Neuron (in vitro differentiated cells): ENCODE measurements at regions not wholly inside any gene's neighbourhood (a gene's known extent, or its start where the extent isn't known, plus 50 kb on each side); places are given as distances from the start of the nearest gene placed in this dataset.

Experiments used
- H2AFZ ChIP-seq: one replicate; pipeline ENCODE4 v1.6.1; 2013; ENCODE audit warnings: low read depth, mild to moderate bottlenecking, inconsistent platforms, low read length, moderate library complexity
- H3K27me3 ChIP-seq: one replicate; pipeline ENCODE4 v1.6.1; 2013; ENCODE audit warnings: low read length; ENCODE audit not compliant: insufficient read depth
- H3K36me3 ChIP-seq: one replicate; pipeline ENCODE4 v1.6.1; 2013; ENCODE audit warnings: low read length; ENCODE audit not compliant: insufficient read depth
- H3K4me1 ChIP-seq: one replicate; pipeline ENCODE4 v1.6.1; 2013; ENCODE audit warnings: low read length; ENCODE audit not compliant: insufficient read depth
- H3K4me3 ChIP-seq: 2 replicates; pipeline ENCODE4 v1.5.1; 2013; ENCODE audit warnings: mild to moderate bottlenecking, low read length, moderate library complexity
- H3K9me3 ChIP-seq: one replicate; pipeline ENCODE4 v1.6.1; 2013; ENCODE audit warnings: low read length

DNA sequence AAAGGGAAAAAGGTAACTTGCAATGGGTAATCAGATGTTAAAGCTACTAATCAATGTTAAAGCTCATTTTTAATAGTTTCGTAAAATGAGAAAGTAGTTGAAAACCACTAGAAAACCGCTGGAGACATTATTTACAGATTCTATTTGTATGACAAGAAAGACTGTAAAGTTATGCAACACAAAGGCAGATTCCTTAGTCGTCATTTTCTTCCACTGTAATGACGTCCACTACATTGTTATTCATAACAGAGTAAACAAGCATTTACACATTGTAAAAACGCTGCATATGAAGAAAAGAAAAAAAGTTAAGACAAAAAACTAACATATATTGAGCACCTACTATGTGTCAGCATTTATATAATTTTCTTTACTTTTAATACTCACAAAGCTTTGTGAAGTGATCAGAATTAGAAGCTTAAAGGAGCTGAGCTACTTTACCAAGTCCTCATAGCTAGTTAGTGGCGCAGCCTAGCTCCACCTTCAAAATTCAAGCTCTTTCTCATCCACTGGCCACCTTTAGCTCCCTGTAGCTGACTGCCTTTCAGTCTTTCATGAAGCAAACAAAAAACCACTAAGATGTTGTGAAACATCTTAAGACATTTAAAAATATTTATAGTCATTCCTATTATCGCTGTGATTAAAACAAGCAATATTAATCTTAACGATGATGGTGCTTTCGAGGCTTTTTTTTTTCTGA lies 100.1 kb upstream of the CDIN1 start:
- no peaks in the 10 kb centered on the region for H3K4me1 ChIP-seq
- no peaks in the 10 kb centered on the region for H3K9me3 ChIP-seq
- no peak overlapping the region for H2AFZ ChIP-seq
- no peaks in the 10 kb centered on the region for H3K27me3 ChIP-seq
- H3K4me3 ChIP-seq: no peak overlapping the region
- H3K36me3 ChIP-seq: no peaks in the 10 kb centered on the region

DNA sequence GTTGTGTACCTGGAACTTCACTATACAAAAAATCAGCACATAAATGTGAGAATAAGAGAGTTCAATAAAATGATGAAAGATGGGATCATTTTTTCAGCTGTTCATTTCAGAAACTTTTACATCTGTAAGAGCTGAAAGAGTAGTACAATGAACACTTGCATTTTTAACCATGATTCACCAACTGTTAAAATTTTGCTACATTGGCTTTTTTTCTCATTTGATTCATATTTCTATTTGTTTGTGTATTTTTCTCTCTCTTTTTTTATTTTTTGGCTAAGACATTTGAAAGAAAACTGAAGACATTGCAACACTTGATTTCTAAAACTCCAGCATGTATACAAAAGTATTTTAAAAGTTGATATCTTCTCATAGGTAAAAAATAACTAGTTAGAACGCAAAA lies 98.3 kb upstream of the CDIN1 start:
- Histone ChIP-seq H3K4me1 (no peaks in the 10 kb centered on the region), H3K27me3 (no peaks in the 10 kb centered on the region), H3K9me3 (no peaks in the 10 kb centered on the region), H2AFZ (no peak overlapping the region), H3K36me3 (no peaks in the 10 kb centered on the region), H3K4me3 (no peak overlapping the region)

DNA sequence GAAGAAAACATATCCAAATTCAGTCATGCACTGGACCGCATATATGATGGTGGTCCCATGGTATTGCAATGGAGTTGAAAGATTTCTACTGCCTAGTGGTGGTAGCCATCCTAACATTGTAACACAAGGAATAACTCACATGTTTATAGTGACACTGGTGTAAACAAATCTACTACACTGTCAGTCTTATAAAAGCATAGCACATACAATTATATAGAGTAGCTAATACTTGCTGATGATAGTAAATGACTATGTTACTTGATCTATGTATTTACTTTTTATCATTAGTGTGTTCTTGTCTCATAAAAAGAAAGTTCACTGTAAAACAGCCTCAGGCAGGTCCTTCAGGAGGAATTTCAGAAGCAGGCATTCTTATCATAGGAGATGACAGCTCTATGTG lies 96.0 kb upstream of the CDIN1 start:
- no peaks in the 10 kb centered on the region for H3K36me3 ChIP-seq
- no peaks in the 10 kb centered on the region for H3K27me3 ChIP-seq
- no peak overlapping the region for H2AFZ ChIP-seq
- no peaks in the 10 kb centered on the region for H3K4me1 ChIP-seq
- no peak overlapping the region for H3K4me3 ChIP-seq
- H3K9me3 ChIP-seq: no peaks in the 10 kb centered on the region

DNA sequence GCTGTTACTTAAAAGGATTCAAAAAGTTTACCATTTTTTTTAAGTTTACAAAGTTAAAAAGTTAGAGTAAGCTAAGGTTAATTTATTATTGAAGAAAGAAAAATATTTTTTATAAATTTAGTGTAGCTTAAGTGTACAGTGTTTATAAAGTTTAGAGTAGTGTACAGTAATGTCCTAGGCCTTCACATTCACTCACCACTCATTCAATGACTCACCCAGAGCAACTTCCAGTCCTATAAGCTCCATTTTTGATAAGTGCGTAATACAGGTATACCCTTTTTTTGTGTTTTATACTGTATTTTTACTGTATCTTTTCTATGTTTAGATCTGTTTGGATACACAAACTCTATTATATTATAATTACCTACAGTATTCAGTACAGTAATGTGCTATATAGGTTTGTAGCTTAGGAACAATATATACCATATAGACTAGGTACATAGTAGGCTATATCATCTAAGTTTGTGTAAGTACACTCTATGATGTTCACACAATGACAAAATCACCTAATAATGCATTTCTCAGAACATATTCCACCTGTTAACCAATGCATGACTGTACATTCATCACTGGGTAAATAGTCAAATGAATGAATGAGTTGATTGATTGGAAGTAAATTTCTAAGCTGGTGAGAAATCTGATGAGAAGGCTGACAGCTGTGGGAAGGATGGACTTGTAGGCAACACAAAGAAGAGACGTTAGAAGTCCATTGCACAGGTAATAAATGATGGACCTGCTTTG lies 95.2 kb upstream of the CDIN1 start:
- H3K27me3 ChIP-seq: no peaks in the 10 kb centered on the region
- no peaks in the 10 kb centered on the region for H3K9me3 ChIP-seq
- H3K36me3 ChIP-seq: no peaks in the 10 kb centered on the region
- no peaks in the 10 kb centered on the region for H3K4me1 ChIP-seq
- no peak overlapping the region for H2AFZ ChIP-seq
- no peak overlapping the region for H3K4me3 ChIP-seq

DNA sequence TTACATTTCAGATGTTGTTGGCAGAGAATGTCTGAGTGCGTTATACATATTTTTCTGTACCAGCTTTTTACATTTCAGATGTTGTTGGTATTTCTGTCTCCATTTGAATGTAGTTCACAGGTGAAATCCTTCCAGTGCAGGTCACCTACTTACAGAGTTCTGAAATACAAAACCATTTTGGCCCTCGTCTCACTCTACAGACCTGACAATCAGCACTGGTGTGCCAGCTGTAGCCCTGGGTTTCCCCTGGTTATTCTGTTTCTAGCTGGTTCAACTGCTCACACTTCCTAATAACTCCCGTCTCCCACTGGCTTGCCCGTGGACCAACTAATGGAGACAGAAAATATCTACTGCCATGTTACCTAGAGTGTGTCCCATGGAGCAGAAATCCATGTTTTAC lies 87.5 kb upstream of the CDIN1 start:
- H3K9me3 ChIP-seq: no peaks in the 10 kb centered on the region
- no peaks in the 10 kb centered on the region for H3K36me3 ChIP-seq
- no peak overlapping the region for H2AFZ ChIP-seq
- H3K4me3 ChIP-seq: no peak overlapping the region
- H3K4me1 ChIP-seq: no peaks in the 10 kb centered on the region
- no peaks in the 10 kb centered on the region for H3K27me3 ChIP-seq

DNA sequence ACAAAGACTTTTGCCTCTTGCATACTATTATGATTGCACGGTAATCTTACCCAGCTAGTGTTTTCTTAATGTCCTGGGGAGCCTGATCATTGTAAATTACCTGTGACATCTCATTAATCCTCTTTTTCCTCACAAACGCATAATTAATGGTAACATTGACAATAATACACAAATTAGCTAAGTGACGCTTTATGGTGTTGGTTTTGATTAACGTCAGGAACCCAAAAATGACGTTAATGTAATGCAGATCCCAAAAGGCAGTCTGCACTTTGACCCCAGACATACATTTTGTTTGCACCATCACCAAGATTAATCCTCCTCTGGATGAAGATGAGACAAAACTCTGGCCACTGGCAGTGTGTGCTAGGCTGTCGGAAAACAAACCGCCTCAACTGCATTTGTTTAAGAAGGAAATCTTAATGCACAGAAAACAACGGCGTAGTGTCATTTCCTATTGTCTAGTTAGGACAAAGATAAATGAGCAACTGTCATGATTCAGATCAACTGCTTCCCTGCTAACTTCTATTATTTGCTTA lies 83.9 kb upstream of the CDIN1 start:
- no peak overlapping the region for H3K4me3 ChIP-seq
- no peaks in the 10 kb centered on the region for H3K9me3 ChIP-seq
- H3K36me3 ChIP-seq: no peaks in the 10 kb centered on the region
- H2AFZ ChIP-seq: no peak overlapping the region
- H3K4me1 ChIP-seq: peaks cover 16% of the 10 kb centered on the region
- no peaks in the 10 kb centered on the region for H3K27me3 ChIP-seq

DNA sequence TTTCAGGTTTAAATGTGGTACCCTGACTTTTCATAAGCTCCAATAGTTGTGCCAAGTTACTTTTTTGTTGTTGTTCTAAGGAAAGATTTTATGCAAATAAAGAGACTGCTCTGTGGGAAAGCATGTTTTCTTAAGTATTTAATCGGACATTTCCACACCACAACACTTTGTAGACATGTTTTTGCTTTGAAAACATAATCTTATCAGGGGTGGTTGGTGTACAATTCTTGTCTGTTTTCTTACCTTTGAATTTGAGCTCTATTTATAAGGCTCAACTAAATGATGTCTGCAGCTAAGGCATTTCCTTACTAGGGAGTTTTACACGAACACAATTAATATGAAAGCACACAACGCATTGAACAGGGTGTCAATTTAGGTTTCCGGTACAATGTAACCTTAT lies 81.5 kb upstream of the CDIN1 start:
- Histone ChIP-seq H3K36me3 (no peaks in the 10 kb centered on the region), H3K27me3 (no peaks in the 10 kb centered on the region), H2AFZ (no peak overlapping the region), H3K4me1 (peaks cover 28% of the 10 kb centered on the region), H3K4me3 (no peak overlapping the region), H3K9me3 (no peaks in the 10 kb centered on the region)

DNA sequence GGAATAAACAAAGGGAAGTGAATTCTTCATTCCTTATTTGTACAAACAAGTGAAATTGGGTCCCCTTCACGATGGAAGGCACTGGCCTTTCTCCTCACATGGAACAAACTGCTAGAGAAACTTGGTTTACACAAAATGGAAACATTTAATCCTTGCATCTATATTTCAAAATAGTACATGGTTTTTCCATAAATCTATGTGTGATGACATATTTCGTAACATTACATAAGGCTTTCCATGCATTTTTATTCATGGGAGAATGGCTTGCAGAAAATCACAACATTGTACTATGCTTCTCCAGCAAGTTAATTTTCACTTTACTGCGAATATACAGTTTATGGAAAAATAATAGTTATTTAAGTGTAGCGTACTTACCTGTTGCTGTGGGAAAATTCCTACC lies 81.0 kb upstream of the CDIN1 start:
- Histone ChIP-seq H3K4me3 (no peak overlapping the region), H3K9me3 (no peaks in the 10 kb centered on the region), H3K27me3 (no peaks in the 10 kb centered on the region), H3K4me1 (peaks cover 28% of the 10 kb centered on the region), H2AFZ (no peak overlapping the region), H3K36me3 (no peaks in the 10 kb centered on the region)

DNA sequence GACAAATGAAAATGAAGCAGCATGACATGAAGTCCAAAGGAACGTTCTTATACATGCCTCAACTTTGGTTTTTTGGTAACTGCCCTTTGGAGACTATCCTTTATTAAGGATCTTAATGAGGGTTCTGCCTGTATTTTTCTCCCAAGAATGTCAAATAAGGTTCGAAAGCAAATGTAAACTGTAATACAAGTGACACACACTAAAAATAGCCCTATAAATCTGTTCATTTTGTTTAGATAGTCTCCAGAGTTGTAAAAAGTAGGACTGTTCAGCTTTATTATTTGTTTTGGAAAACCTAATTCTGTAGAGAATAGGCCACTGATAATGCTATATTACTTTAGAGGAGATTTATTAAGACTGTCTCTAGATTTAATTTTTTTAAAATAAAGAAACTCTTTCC lies 80.5 kb upstream of the CDIN1 start:
- H3K27me3 ChIP-seq: no peaks in the 10 kb centered on the region
- H3K4me1 ChIP-seq: peaks cover 28% of the 10 kb centered on the region
- no peaks in the 10 kb centered on the region for H3K9me3 ChIP-seq
- no peak overlapping the region for H2AFZ ChIP-seq
- no peak overlapping the region for H3K4me3 ChIP-seq
- no peaks in the 10 kb centered on the region for H3K36me3 ChIP-seq

DNA sequence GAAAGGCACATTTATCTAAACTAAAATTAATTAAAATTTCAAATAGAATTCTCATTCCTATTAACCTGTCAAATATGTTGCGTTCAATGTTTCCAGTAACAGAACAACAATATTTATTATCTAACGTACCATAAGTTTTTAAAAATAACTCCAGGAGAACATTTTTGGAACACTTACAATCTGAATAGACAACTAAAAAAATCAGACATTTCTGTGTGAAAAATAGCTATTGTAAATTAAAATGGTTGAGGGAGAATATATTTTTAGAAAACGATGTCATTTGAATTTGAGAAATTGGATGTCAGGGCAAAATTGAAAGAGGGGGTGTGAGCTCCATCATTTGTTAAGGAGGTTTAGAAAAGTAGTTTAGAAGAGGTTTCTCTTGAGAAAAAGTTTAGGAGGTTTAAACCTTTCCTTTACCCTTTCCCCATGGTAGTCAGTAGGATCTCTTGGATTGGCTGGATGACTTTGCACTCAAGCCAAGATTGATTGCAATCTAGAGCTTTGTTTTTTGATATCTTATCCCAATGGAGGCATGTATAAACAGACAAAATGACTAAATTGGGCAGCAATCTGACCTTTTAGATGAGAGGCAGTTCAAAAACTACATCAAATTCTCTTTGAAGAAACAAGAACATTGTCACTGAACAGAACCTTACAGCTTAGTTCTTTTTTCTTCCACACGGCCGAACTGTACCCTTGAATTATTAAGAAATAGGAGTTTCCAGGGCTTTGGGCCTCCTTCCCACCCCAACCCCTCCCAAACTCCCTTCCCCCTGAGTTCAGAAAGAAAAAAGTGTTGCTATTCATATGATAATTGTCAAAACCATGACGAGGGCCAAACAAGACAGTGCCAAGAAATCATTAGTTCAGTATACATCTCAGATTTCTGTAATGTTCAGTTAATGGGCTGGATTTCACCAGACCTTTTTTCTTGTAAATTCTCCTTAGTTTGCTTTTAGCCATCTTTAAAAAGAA lies 79.7 kb upstream of the CDIN1 start:
- Histone ChIP-seq H3K4me1 (peaks cover 28% of the 10 kb centered on the region), H3K9me3 (no peaks in the 10 kb centered on the region), H3K4me3 (no peak overlapping the region), H3K36me3 (no peaks in the 10 kb centered on the region), H3K27me3 (no peaks in the 10 kb centered on the region), H2AFZ (no peak overlapping the region)

DNA sequence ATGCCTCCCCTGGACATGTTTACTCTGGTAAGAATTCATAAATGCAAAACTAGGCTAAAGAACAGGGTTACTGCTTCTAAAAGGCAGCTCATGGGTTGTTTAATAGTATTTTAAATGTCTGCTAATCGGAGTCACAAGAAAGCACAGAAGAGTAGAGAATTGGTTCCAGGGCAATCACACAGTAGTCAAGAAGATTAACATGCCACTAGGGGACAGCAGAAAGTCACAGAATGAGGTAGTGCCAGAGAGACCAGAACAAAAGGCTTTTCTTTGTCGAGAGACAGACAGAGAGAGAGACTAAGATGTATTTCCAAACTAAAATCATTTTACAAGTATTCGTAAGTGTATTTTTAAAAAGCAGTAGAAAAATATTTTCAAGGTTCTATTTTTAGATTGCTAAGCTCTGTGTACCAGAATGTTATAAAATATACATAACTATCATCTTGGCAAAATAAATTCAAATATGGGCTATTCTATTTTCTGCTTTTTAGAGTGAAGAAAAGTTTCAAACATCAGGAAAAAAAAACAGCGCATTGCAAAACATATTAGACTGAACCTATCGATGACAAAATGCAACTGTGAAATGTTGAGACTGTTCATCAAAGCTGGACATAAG lies 78.3 kb upstream of the CDIN1 start:
- Histone ChIP-seq H3K9me3 (no peaks in the 10 kb centered on the region), H3K4me3 (no peak overlapping the region), H3K27me3 (no peaks in the 10 kb centered on the region), H2AFZ (peak overlapping the region; percentile 80), H3K36me3 (no peaks in the 10 kb centered on the region), H3K4me1 (peaks cover 28% of the 10 kb centered on the region)

DNA sequence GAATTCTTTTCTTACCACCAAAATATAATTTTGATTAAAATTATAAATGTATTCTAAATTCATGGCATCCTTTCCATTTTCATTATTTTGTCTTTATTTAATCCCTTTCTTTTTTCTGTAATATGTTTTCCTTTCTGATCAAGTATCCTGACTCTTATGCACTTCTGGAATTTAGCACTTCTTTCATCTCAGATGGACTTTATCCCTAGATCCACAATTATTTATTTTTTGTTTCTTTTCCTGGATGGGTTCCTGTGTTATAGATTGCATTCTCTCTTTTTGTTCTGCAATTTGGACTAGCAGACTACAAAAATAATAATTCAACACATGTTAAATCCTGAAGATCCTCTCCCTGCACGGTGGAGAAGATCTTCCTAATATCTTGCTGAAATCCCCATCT lies 76.9 kb upstream of the CDIN1 start:
- peaks cover 28% of the 10 kb centered on the region for H3K4me1 ChIP-seq
- no peaks in the 10 kb centered on the region for H3K9me3 ChIP-seq
- H3K27me3 ChIP-seq: no peaks in the 10 kb centered on the region
- no peak overlapping the region for H2AFZ ChIP-seq
- no peak overlapping the region for H3K4me3 ChIP-seq
- no peaks in the 10 kb centered on the region for H3K36me3 ChIP-seq
